OCI-LY3 (cell line): ENCODE measurements at regions not wholly inside any gene's neighbourhood (a gene's known extent, or its start where the extent isn't known, plus 50 kb on each side); places are given as distances from the start of the nearest gene placed in this dataset.

Source experiments
- H2AFZ ChIP-seq: fragments of 200-600, 300-600 bp; shearing (Covaris generic); 2 replicates; pipeline ENCODE4 v1.6.0; 2014; ENCODE audit warnings: antibody characterized with exemption, low read depth, low read length
- H3K27ac ChIP-seq: fragments of 200-600, 300-600 bp; sonication (generic); 2 replicates; pipeline ENCODE4 v1.5.1; 2014; ENCODE audit warnings: mild to moderate bottlenecking, low read length, moderate library complexity, mixed read lengths
- H3K27me3 ChIP-seq: fragments of 200-600, 300-600 bp; sonication (generic); 2 replicates; pipeline ENCODE4 v1.6.1; 2014; ENCODE audit warnings: low read depth, low read length, mixed read lengths
- H3K36me3 ChIP-seq: fragments of 200-600, 300-600 bp; sonication (generic); replicated peaks from 2 replicates; pipeline ENCODE3; 2014; ENCODE audit warnings: low read depth, low read length, mixed read lengths
- H3K4me1 ChIP-seq: fragments of 300-600, 200-600 bp; sonication (generic); 2 replicates; pipeline ENCODE4 v1.6.1; 2014; ENCODE audit warnings: low read length, mixed read lengths
- H3K4me2 ChIP-seq: fragments of 200-600, 300-600 bp; sonication (generic); 2 replicates; pipeline ENCODE4 v1.6.1; 2014; ENCODE audit warnings: low read length, mixed read lengths
- H3K4me3 ChIP-seq: fragments of 300-600, 200-600 bp; sonication (generic); 2 replicates; pipeline ENCODE4 v1.5.1; 2014; ENCODE audit warnings: antibody characterized with exemption, mild to moderate bottlenecking, low read length, moderate library complexity
- H3K79me2 ChIP-seq: fragments of 300-600, 200-600 bp; shearing (Covaris generic); 2 replicates; pipeline ENCODE4 v1.6.1; 2014; ENCODE audit warnings: mild to moderate bottlenecking, low read length, mixed read lengths
- H3K9ac ChIP-seq: fragments of 300-600, 200-600 bp; shearing (Covaris generic); 2 replicates; pipeline ENCODE4 v1.6.0; 2014; ENCODE audit warnings: mild to moderate bottlenecking, low read length, moderate library complexity
- H3K9me3 ChIP-seq: fragments of 200-600, 300-600 bp; shearing (Covaris generic); 2 replicates; pipeline ENCODE4 v1.6.1; 2014; ENCODE audit warnings: low read length, mixed read lengths; ENCODE audit not compliant: insufficient read depth
- H4K20me1 ChIP-seq: fragments of 200-600, 300-600 bp; sonication (generic); 2 replicates; pipeline ENCODE4 v1.6.1; 2016; ENCODE audit warnings: low read length, mixed read lengths; ENCODE audit not compliant: insufficient read depth
- EZH2phosphoT487 ChIP-seq: fragments of 200-600 bp; shearing (Covaris generic); IDR thresholded peaks from 2 replicates; pipeline ENCODE4 v1.6.1; 2018; ENCODE audit warnings: antibody characterized with exemption, mixed run types, low read depth
- TF ChIP-seq, protein P1 (sequence below): fragments of 200-600, 300-600 bp; sonication (generic); IDR thresholded peaks from 2 replicates; pipeline ENCODE4 v1.5.1; 2014; ENCODE audit warnings: antibody characterized with exemption, low read length, low read depth

DNA sequence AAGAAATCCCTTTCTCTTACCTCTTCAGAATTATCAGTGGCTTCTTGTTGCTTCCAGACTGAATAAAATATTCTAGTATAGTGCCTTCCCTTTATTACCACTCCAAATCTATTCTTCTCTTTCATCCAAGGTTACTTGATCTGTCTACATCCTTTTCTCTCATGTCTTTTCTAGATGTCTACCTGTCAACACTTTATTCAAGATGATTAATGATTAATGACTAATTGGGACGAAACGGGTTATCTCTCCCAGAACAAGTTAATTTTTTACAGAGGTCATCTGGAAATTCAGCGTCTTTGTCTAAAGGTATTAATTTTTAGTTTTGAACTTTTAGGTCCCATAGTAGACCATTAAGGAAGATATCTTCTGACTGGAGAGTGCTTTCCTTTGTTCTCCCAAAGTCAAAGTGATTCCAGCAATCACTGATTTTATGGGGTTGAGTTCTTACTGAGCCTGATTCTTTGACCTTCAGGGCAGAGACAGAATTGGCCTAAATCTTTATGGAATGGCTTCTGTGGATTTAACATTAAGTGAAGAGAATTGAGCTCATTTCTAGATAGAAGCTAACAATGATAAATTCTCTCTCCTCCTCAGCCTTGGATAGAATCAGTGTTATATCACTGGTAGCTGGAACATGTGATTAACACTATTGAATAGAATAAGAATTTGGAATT, 335.4 kb upstream of the TEX13C start:
- TF ChIP-seq, protein P1, sequence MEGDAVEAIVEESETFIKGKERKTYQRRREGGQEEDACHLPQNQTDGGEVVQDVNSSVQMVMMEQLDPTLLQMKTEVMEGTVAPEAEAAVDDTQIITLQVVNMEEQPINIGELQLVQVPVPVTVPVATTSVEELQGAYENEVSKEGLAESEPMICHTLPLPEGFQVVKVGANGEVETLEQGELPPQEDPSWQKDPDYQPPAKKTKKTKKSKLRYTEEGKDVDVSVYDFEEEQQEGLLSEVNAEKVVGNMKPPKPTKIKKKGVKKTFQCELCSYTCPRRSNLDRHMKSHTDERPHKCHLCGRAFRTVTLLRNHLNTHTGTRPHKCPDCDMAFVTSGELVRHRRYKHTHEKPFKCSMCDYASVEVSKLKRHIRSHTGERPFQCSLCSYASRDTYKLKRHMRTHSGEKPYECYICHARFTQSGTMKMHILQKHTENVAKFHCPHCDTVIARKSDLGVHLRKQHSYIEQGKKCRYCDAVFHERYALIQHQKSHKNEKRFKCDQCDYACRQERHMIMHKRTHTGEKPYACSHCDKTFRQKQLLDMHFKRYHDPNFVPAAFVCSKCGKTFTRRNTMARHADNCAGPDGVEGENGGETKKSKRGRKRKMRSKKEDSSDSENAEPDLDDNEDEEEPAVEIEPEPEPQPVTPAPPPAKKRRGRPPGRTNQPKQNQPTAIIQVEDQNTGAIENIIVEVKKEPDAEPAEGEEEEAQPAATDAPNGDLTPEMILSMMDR, result no peak
- TF ChIP-seq EZH2phosphoT487, result no peak
- Histone ChIP-seq H2AFZ (no peak overlapping the region), H3K9me3 (no peaks in the 10 kb centered on the region), H3K36me3 (no peaks in the 10 kb centered on the region), H3K4me3 (no peak overlapping the region), H3K27ac (no peak overlapping the region), H3K79me2 (no peaks in the 10 kb centered on the region), H3K27me3 (no peaks in the 10 kb centered on the region), H3K9ac (no peak overlapping the region), H4K20me1 (no peaks in the 10 kb centered on the region), H3K4me2 (no peak overlapping the region), H3K4me1 (no peaks in the 10 kb centered on the region)

DNA sequence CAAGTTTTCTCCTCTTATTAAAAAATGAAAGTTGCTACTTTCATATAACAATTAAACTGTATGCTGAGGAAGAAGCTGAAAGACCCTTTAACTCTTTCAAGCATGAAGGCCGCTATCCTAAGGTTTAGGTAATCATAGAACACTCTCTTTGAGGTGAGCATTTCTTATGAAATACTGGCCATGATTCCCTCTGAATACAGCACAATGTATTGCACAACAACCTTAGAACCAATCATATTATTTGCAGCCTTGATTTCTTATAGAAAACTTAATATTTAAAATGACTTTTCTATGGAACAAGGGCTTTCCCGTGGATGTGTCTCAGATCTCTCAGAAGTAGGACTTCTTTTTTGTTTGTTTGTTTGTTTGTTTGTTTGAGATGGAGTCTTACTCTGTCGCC, 333.4 kb upstream of the TEX13C start:
- H3K36me3 ChIP-seq, result no peaks in the 10 kb centered on the region
- TF ChIP-seq EZH2phosphoT487, result no peak
- TF ChIP-seq, protein P1, result no peak

DNA sequence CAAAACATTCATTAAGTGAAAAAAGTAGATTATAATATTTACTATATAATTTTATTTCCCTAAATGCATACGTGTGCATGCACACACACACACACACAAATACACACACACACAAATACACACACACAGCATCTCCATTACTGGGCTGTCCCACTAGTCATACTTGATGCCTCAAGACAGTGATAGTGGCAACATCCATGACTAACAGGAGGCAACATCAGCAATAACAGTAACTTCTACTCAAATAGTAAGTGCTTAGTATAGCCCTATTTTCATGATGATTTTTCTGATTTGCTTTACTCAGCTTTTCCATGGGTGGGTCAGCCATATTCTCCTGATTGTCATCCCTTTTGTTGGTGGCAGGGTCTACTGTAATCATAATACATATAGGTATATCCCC, 325.9 kb upstream of the TEX13C start:
- no peaks in the 10 kb centered on the region for H3K4me1 ChIP-seq
- H3K4me2 ChIP-seq, result no peak overlapping the region
- H3K4me3 ChIP-seq, result no peak overlapping the region
- no peak for TF ChIP-seq EZH2phosphoT487
- TF ChIP-seq, protein P1, result no peak
- no peaks in the 10 kb centered on the region for H3K27me3 ChIP-seq
- H3K9me3 ChIP-seq, result no peaks in the 10 kb centered on the region
- H3K36me3 ChIP-seq, result no peaks in the 10 kb centered on the region
- H4K20me1 ChIP-seq, result no peaks in the 10 kb centered on the region
- H3K27ac ChIP-seq, result no peak overlapping the region
- H3K79me2 ChIP-seq, result no peaks in the 10 kb centered on the region
- no peak overlapping the region for H3K9ac ChIP-seq
- no peak overlapping the region for H2AFZ ChIP-seq

More for the DNA sequence above, 333.4 kb upstream of the TEX13C start:
- Histone ChIP-seq H3K4me2 (no peak overlapping the region), H3K9me3 (no peaks in the 10 kb centered on the region), H4K20me1 (no peaks in the 10 kb centered on the region), H3K4me3 (no peak overlapping the region), H2AFZ (no peak overlapping the region), H3K4me1 (no peaks in the 10 kb centered on the region), H3K27me3 (no peaks in the 10 kb centered on the region), H3K9ac (no peak overlapping the region), H3K27ac (no peak overlapping the region), H3K79me2 (no peaks in the 10 kb centered on the region)

DNA sequence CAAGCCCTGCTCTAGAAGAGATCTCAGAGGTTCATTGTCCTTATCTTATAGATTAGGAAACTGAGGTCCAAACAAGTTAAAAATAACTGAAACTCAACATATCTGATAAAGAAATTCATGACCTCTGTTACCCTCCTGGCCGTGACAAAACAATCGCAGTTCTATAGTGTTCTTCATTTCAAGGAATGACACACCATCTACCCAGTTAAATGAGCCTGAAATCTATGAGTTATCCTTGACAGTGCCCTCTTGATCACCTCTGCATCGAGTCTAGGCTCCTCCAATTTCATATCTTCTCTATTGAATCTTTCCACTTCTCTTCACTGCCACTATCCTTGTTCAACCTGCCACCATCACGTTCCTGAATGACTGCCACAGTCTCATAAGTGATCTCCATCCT, 325.3 kb upstream of the TEX13C start:
- H3K4me2 ChIP-seq, result no peak overlapping the region
- no peak overlapping the region for H3K9ac ChIP-seq
- no peaks in the 10 kb centered on the region for H3K27me3 ChIP-seq
- H3K4me1 ChIP-seq, result no peaks in the 10 kb centered on the region
- no peaks in the 10 kb centered on the region for H3K79me2 ChIP-seq
- no peaks in the 10 kb centered on the region for H3K36me3 ChIP-seq
- H3K27ac ChIP-seq, result no peak overlapping the region
- H3K9me3 ChIP-seq, result no peaks in the 10 kb centered on the region
- H3K4me3 ChIP-seq, result no peak overlapping the region
- no peak overlapping the region for H2AFZ ChIP-seq
- TF ChIP-seq, protein P1, result no peak
- no peak for TF ChIP-seq EZH2phosphoT487
- H4K20me1 ChIP-seq, result no peaks in the 10 kb centered on the region
